ENCODE measurements at regions not wholly inside any gene's neighbourhood (a gene's known extent, or its start where the extent isn't known, plus 50 kb on each side); places are given as distances from the start of the nearest gene placed in this dataset.

- DNase-seq (ENCODE audit: low read depth in 4 of 4, low spot score in 3 of 4): no peak
Observed at GRCh38 chr11:121711236-121711635, 258.5 kb upstream of the SORL1-AS1 start.

- no peak for DNase-seq (ENCODE audit: low read depth in 4 of 4, low spot score in 3 of 4)
Observed at GRCh38 chr11:121706884-121707420, 254.2 kb upstream of the SORL1-AS1 start.

- peak in 1 of 4 donors; percentile 10 for DNase-seq (ENCODE audit: low read depth in 4 of 4, low spot score in 3 of 4)
Observed at GRCh38 chr11:121703201-121703600, 250.4 kb upstream of the SORL1-AS1 start.

GRCh38 chr11:121700968-121701367, 248.2 kb upstream of the SORL1-AS1 start:
- DNase-seq (ENCODE audit: low read depth in 4 of 4, low spot score in 3 of 4): no peak

GRCh38 chr11:121699801-121700200, 247.0 kb upstream of the SORL1-AS1 start:
- DNase-seq (ENCODE audit: low read depth in 4 of 4, low spot score in 3 of 4): no peak

- DNase-seq (ENCODE audit: low read depth in 4 of 4, low spot score in 3 of 4): no peak
Observed at GRCh38 chr11:121696931-121697670, 244.3 kb upstream of the SORL1-AS1 start.

GRCh38 chr11:121696177-121696871, 243.6 kb upstream of the SORL1-AS1 start:
- DNase-seq (ENCODE audit: low read depth in 4 of 4, low spot score in 3 of 4): no peak

GRCh38 chr11:121692236-121692635, 239.5 kb upstream of the SORL1-AS1 start:
- no peak for DNase-seq (ENCODE audit: low read depth in 4 of 4, low spot score in 3 of 4)

- no peak for DNase-seq (ENCODE audit: low read depth in 4 of 4, low spot score in 3 of 4)
Observed at GRCh38 chr11:121688860-121689614, 236.3 kb upstream of the SORL1-AS1 start.

GRCh38 chr11:121688055-121688491, 235.3 kb upstream of the SORL1-AS1 start:
- peak in 3 of 4 donors; percentile 63 to 69 (median 68) for DNase-seq (ENCODE audit: low read depth in 4 of 4, low spot score in 3 of 4)

GRCh38 chr11:121683791-121684190, 231.0 kb upstream of the SORL1-AS1 start:
- no peak for DNase-seq (ENCODE audit: low read depth in 4 of 4, low spot score in 3 of 4)

Data from left renal pelvis (tissue), 4 donors.